Skeletal muscle cell (primary cell): ENCODE measurements at regions not wholly inside any gene's neighbourhood (a gene's known extent, or its start where the extent isn't known, plus 50 kb on each side); places are given as distances from the start of the nearest gene placed in this dataset.
A peak's percentile ranks its signal among the peaks of the same experiment; 100 is the strongest.
"Not testable (repeated sequence)": the region's sequence is repeated elsewhere in the genome, so short reads cannot be mapped to it uniquely, and the experiment has no call there.

Source experiments
- DNase-seq: peaks from one replicate; pipeline ENCODE4 v3.0.0-alpha.2; 2010; ENCODE audit warnings: low read depth
- H3K4me3 ChIP-seq: 2 replicates; pipeline ENCODE4 v1.5.1; 2011; ENCODE audit warnings: low read depth, mild to moderate bottlenecking, control low read depth, low read length, moderate library complexity

DNA sequence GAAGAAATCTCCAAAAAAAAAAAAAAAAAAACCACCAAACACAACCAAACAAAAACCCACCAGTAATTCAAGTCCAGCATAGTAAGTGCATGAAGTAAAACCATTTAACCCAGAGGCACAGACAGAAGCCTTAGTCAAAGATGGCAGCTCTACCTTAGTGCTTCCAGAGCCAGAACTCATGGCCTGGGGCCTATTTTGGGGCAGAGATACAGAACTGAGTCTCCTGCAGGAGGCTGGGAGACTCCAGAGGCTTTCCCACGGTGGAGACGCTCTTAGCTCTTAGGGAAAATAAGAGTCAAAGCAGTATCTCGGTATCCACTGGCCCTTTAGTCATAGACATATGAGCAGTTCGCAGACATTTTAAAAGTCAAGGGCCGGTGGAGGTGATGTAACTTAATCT lies 129.5 kb downstream of the GPX5 start:
- no peak overlapping the region for H3K4me3 ChIP-seq
- DNase-seq = no peak

DNA sequence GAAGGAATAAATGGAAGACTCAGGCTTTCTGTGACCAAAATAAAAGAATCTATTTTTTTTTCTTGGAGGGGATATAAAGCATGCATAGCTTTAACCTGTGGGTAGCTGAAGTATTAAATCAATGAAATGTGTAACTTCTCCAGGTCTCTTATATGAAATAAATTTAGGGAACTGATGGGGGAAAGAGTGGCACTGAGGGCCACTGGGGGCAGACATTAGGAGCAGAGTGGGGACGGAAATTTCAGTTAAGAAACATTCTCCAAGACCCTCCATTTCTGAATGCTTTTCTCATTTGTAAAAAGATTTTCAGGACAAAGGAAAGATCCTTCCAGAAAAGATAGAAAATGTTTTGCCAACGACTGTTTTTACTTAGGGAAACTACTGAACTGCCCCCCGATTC lies 131.0 kb downstream of the GPX5 start:
- DNase-seq = no peak
- no peak overlapping the region for H3K4me3 ChIP-seq

DNA sequence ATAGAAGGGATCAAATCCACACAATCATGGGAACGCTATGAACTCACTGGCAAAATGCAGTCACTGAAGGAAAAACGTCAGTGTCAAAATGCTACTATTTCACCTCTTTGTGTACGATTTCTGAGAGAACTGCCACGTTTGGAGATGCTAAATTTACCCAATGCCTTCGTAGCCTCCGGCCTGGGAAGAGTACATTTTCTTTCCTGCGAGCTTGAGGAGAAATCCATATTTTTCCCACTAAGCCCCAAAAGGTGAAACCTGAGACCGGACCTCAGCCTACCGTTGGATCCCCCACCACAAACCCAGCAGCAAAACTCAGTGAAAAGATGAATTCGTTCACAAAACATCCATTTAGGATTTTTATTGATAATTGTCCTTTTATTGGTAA lies 131.7 kb downstream of the GPX5 start:
- DNase-seq = no peak
- peak overlapping the region; percentile 49 for H3K4me3 ChIP-seq

DNA sequence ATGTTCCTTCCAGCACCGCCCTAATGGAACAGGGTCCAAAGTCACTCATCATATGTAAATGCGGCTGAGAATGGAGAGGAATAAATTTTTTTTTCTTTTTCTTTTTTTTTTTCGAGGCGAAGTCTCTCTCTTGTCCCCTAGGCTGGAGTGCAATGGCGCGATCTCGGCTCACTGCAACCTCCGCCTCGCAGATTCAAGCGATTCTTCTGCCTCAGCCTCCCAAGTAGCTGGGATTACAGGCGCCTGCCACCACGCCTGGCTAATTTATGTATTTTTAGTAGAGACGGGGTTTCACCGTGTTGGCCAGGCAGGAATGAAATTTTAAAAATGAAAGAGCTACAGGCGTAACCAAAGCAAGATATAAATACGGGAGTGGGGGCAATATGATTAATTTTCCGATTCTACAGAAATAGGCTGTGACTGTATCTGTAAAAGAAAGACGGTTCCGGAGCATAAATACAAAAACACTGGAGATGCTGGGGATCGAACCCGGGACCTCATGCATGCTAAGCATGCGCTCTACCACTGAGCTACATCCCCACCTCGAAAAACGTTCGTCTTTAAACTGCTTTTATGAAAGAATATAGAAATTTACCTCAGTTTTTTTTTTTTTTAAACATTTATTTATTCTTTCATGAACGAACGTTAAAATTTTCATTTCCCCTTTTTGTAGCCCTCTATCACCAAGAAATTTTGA lies 132.2 kb downstream of the GPX5 start:
- H3K4me3 ChIP-seq = peak overlapping the region; percentile 49
- DNase-seq = no peak

DNA sequence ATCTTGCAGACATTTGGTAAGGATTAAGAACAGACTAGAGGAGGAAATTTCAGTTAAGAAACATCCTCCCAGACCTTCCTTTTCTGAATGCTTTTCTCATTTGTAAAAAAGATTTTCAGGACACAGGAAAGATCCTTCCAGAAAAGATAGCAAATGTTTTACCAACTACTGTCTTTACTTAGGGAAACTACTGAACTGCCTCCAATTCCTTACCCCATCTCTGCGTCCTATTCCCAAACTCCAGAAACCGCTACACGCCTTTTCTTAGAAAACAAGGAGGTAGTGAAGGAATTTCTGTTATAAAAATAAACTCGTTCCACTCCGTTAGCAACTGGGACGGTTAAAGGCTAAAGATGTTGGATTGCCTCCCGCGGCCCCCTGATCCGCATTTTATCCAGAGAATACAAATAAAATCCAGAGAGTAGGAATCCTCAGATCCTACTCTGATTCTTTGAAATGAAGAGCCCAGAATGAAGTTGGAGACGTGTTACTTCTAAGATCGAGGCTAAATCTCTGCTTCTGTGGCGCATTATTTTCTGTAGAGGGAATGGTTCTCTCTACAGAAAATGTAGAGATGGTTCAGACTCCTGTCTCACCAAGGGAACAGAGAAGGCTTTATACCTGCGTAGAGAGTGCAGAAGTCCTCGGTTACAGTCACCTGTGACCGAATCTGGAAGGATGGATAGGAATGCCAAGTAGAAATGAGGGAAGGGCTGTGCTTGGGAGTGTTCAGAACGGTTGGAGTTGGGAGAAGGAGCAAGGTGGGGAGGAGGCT lies 133.0 kb downstream of the GPX5 start:
- H3K4me3 ChIP-seq = peak overlapping the region; percentile 49
- no peak for DNase-seq

DNA sequence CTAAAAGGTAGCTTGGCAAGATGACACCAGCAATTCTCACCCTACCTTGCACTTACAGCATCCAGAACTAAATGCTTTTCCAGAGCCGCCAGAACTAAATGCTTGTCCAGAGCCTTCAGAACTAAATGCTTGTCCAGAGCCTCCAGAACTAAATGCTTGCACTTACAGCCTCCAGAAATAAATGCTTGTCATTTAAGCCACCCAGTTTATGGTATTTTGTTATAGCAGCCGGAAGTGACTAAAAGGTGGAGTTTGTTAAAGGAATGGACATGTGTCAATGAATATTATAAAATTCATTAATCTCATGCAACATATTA lies 133.5 kb downstream of the GPX5 start:
- no peak for DNase-seq
- H3K4me3 ChIP-seq = peak overlapping the region; percentile 49

DNA sequence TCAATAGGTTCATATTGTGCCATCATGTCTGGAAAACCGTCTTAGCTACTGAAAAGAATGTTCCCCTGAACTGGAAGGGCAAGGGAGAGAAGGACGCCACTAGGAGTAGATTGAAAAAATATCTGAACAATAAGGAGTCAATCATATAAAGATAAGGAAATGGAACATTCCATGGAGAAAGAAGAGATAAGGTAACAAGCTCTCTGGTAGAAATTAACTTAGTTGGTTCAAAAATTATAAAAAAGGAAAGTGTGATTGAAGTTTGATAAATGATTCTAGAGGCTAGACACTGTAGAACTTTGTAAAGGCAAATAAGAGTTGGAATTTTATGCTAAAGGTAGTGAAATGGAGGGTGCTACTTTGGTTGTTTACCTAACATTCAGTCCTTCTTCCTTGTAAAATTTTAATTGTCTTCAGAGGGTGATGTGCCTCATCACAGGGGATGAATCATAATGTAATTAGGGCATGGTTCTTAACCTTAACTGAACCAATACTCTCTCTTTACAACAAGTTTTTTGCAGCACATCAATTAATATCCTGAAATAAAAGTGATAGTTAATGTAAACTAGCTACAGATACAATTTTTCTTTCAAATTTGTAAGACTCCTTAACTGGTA lies 135.5 kb downstream of the GPX5 start:
- DNase-seq = no peak

DNA sequence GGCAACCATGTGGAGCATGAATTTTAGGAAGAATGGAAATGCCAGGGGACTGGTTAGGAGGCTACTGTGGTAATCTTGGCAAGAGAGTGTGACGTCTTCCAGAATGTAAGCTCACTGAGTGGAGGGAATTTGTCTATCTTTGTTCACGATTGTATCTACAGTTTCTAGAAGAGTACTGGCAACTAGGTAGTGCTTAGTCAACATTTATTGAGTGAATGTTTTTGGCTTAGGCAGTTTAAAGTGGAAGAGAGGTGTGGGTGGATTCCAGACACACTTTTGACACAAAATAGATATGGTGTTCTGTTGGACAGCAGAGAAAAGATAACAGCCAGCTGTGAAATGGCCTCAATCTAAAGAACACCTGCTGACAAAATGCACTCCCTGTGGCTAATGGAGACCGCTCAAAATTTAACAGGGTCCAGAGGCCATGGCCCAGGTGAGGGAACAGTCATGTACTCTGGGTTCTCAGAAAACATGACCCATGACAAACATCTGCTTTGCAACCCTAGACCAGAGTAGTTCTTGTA lies 139.3 kb downstream of the GPX5 start:
- DNase-seq = no peak
- H3K4me3 ChIP-seq = no peak overlapping the region

More for the DNA sequence above, 135.5 kb downstream of the GPX5 start:
- H3K4me3 ChIP-seq = no peak overlapping the region

DNA sequence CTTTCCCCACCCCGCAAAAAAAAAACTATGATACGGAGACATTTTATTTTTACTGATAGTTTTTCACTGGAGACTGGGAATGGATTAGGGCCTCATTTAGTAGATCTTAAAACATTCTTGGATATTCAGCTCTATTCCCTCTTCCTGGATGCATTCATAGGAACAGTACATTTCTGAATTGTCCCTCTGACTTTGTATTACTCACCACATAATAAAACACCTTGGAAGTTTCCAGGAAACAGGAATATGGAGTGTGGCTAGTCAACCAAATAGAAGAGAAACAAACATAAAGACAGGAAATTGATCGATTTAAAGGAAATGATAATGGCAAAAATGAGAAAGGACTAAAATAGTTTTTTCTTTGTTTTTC lies 147.7 kb downstream of the GPX5 start:
- no peak overlapping the region for H3K4me3 ChIP-seq
- DNase-seq = no peak

DNA sequence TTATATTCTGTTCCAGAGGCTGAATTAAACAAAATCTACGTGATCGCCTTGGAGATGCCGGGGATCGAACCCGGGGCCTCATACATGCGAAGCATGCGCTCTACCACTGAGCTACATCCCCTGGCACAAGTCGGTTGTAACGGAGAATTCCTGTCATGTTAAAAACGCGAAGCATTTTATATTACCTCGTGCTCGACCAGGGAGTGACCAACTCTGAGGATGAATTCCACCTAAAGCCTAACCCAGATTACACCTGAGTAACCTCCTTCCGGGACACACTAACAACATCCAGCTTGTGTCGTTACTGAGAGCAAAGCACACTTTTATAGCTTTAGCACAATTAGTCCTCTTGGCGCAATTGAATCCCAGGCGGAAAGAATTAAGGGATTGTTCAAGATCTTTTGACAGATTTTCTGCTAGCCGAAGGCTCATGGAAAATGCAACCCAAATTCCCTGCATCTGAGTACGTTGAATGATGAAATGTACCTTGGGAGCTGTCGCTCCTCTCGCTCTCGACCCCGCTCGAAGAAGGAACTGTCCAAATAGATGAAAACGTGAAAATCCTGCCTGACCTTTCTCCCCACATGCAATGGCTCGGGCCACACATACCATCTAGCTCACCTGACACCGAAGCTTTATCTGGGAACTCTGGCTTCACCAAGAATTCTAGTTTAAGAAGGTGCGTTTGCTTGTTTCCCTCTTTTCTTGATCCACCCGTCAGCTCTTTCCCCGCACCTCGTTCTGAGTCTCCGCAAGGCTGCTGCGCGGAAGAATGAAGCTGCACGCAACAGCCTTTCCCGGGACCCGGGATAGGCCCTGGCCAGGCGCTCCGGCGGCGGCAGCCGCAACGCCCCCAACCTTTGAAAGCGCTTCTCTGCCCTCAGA lies 148.3 kb downstream of the GPX5 start:
- no peak for DNase-seq
- H3K4me3 ChIP-seq = peak overlapping the region; percentile 45

DNA sequence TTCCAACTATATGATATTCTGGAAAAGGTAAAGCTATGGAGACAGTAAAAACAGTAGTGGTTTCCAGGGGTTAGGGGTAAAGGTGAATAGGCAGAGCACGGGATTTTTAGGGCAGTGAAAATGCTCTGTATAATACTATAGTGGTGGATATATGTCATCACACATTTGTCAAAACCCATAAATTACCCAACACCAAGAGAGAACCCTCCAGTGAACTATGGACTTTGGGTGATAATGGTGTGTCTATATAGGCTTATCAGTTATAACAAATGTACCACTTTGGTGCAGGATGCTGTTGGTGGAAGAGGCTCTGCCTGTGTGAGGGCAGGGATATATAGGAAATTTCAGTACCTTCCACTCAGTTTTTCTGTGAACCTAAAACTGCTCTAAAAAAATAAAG lies 149.9 kb downstream of the GPX5 start:
- no peak overlapping the region for H3K4me3 ChIP-seq
- DNase-seq = no peak

DNA sequence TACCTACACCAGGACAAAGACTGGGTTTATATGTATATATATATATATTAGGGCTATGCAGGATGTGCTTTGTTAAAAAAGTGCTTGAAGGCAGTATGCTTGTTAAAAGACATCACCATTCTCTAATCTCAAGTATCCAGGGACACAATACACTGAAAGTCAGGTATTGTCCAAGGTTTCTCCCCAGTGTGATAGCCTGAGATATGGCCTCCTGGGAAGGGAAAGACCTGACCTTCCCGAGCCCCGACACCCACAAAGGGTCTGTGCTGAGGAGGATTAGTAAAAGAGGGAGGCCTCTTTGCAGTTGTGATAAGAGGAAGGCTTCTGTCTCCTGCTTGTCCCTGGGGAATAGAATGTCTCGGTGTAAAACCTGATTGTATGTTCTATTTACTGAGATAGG lies 156.9 kb downstream of the GPX5 start:
- no peak for DNase-seq
- H3K4me3 ChIP-seq = no peak overlapping the region

DNA sequence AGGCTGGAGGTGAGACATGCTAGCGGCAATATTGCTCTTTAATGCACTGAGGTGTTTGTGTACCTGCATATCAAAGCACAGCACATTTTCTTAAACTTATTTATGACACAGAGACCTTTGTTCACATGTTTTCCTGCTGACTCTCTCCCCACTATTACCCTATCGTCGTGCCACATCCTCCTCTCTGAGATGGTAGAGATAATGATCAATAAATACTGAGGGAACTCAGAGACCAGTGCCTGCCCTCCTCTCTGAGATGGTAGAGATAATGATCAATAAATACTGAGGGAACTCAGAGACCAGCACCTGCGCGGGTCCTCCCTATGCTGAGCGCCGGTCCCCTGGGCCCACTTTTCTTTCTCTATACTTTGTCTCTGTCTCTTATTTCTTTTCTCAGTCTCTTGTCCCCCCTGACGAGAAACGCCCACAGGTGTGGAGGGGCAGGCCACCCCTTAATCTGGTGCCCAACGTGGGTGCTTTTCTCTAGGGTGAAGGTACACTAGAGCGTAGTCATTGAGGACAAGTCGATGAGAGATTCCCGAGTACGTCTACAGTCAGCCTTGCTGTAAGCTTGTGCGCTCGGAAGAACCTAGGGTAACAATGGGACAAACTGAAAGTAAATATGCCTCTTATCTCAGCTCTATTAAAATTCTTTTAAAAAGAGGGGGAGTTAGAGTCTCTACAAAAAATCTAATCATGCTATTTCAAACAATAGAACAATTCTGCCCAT lies 157.4 kb downstream of the GPX5 start:
- DNase-seq, H3K4me3 ChIP-seq: not testable (repeated sequence)

DNA sequence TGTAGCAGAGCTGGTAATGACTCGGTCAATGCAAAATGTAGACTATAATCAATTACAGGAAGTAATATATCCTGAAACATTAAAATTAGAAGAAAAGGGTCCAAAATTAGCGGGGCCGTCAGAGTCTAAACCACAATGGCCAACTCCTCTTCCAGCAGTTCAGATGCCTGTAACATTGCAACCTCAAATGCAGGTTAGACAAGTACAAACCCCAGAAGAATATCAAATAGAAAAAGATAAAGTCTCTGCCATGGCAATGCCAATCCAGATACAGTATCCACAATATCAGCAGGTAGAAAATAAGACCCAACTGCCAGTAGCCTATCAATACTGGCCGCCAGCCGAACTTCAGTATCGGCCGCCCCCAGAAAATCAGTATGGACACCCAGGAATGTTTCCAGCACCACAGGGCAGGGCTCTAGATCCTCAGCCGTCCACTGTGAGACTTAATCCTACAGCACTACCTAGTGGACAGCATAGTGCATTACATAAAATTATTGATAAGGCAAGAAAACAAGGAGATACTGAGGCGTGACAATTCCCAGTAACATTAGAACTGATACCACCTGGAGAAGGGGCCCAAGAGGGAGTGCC lies 158.4 kb downstream of the GPX5 start:
- no peak overlapping the region for H3K4me3 ChIP-seq
- no peak for DNase-seq

DNA sequence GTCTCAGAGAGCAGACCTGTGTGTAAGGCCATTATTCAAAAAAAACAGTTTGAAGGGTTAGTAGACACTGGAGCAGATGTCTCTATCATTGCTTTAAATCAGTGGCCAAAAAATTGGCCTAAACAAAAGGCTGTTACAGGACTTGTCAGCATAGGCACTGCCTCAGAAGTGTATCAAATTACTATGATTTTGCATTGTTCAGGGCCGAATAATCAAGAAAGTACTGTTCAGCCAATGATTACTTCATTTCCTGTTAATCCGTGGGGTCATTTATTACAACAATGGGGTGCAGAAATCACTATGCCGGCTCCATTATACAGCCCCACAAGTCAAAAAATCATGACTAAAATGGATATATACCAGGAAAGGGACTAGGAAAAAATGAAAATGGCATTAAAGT lies 160.3 kb downstream of the GPX5 start:
- peak overlapping the region; percentile 30 for H3K4me3 ChIP-seq
- not testable (repeated sequence) for DNase-seq

DNA sequence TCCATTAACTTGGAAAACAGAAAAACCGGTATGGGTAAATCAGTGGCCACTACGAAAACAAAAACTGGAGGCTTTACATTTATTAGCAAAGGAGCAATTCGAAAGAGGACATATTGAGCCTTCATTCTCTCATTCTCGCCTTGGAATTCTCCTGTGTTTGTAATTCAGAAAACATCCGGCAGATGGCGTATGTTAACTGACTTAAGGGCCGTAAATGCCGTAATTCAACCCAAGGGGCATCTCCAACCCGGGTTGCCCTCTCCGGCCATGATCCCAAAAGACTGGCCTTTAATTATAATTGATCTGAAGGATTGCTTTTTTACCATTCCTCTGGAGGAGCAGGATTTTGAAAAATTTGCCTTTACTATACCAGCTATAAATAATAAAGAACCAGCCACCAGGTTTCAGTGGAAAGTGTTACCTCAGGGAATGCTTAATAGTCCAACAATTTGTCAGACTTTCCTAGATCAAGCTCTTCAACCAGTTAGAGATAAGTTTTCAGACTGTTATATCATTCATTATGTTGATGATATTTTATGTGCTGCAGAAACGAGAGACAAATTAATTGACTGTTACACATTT lies 160.9 kb downstream of the GPX5 start:
- H3K4me3 ChIP-seq = peak overlapping the region; percentile 30
- DNase-seq = not testable (repeated sequence)

DNA sequence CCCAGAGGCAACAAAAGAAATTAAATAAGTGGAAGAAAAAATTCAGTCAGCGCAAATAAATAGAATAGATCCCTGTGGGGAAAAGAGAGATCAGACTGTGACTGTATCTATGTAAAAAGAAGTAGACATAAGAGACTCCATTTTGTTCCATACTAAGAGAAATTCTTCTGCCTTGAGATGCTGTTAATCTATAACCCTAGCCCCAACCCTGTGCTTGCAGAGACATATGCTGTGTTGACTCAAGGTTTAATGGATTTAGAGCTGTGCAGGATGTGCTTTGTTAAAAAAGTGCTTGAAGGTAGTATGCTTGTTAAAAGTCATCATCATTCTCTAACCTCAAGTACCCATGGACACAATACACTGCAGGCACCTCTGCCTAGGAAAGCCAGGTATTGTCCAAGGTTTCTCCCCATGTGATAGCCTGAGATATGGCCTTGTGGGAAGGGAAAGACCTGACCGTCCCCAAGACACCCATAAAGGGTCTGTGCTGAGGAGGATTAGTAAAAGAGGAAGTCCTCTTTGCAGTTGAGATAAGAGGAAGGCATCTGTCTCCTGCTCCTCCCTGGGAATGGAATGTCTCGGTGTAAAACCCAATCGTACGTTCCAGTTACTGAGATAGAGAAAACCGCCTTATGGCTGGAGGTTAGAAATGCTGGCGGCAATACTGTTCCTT lies 161.8 kb downstream of the GPX5 start:
- DNase-seq, H3K4me3 ChIP-seq: not testable (repeated sequence)

DNA sequence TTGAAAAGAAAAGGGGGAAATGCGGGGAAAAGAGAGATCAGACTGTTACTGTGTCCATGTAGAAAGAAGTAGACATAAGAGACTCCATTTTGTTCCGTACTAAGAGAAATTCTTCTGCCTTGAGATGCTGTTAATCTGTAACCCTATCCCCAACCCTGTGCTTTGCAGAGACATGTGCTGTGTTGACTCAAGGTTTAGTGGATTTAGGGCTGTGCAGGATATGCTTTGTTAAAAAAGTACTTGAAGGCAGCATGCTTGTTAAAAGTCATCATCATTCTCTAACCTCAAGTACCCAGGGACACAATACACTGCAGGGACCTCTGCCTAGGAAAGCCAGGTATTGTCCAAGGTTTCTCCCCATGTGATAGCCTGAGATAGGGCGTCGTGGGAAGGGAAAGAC lies 166.3 kb downstream of the GPX5 start:
- not testable (repeated sequence) for DNase-seq, H3K4me3 ChIP-seq
